H9 (cell line): ENCODE measurements at regions not wholly inside any gene's neighbourhood (a gene's known extent, or its start where the extent isn't known, plus 50 kb on each side); places are given as distances from the start of the nearest gene placed in this dataset.

Experiments
- DNase-seq: peaks from one replicate; pipeline ENCODE4 v3.0.0-alpha.2; 2017
- H2AFZ ChIP-seq: one replicate; pipeline ENCODE4 v1.6.1; 2013; ENCODE audit warnings: mild to moderate bottlenecking, low read length, control low read depth, moderate library complexity
- H2AK5ac ChIP-seq: 2 replicates; pipeline ENCODE4 v1.6.1; 2013; ENCODE audit warnings: low read length, control low read depth, mixed read lengths; ENCODE audit not compliant: insufficient read length
- H2BK120ac ChIP-seq: one replicate; pipeline ENCODE4 v1.6.1; 2013; ENCODE audit warnings: low read depth, mild to moderate bottlenecking, low read length, control low read depth, inconsistent platforms; ENCODE audit not compliant: poor library complexity, severe bottlenecking
- H2BK12ac ChIP-seq: 2 replicates; pipeline ENCODE4 v1.6.1; 2013; ENCODE audit warnings: low read length, control low read depth, mixed read lengths, low read depth; ENCODE audit not compliant: insufficient read length
- H2BK15ac ChIP-seq: 2 replicates; pipeline ENCODE4 v1.6.1; 2013; ENCODE audit warnings: low read depth, low read length, control low read depth
- H2BK20ac ChIP-seq: one replicate; pipeline ENCODE4 v1.6.1; 2013; ENCODE audit warnings: low read depth, mild to moderate bottlenecking, low read length, control low read depth, inconsistent platforms; ENCODE audit not compliant: poor library complexity, severe bottlenecking
- H2BK5ac ChIP-seq: 2 replicates; pipeline ENCODE4 v1.6.1; 2013; ENCODE audit warnings: low read length, control low read depth, mixed read lengths; ENCODE audit not compliant: insufficient read length
- H3K14ac ChIP-seq: 2 replicates; pipeline ENCODE4 v1.6.1; 2013; ENCODE audit warnings: low read length, control low read depth; ENCODE audit not compliant: insufficient read depth
- H3K18ac ChIP-seq: 2 replicates; pipeline ENCODE4 v1.6.1; 2013; ENCODE audit warnings: low read depth, mild to moderate bottlenecking, mixed read lengths, low read length, control low read depth; ENCODE audit not compliant: insufficient read length
- H3K23ac ChIP-seq: 2 replicates; pipeline ENCODE4 v1.6.1; 2013; ENCODE audit warnings: low read length, control low read depth, mixed read lengths, low read depth; ENCODE audit not compliant: insufficient read length
- H3K23me2 ChIP-seq: 2 replicates; pipeline ENCODE4 v1.6.1; 2013; ENCODE audit warnings: low read depth, mild to moderate bottlenecking, mixed read lengths, low read length, control low read depth; ENCODE audit not compliant: insufficient read length, poor library complexity, severe bottlenecking
- H3K27ac ChIP-seq: 2 replicates; pipeline ENCODE4 v1.5.1; 2013; ENCODE audit warnings: low read length, control low read depth, mixed read lengths, low read depth; ENCODE audit not compliant: insufficient read length
- H3K27me3 ChIP-seq: 2 replicates; pipeline ENCODE4 v1.6.1; 2013; ENCODE audit warnings: low read length, control low read depth, inconsistent platforms; ENCODE audit not compliant: insufficient read depth
- H3K4ac ChIP-seq: 2 replicates; pipeline ENCODE4 v1.6.1; 2013; ENCODE audit warnings: low read depth, mild to moderate bottlenecking, control low read depth, inconsistent platforms, low read length, moderate library complexity
- H3K4me1 ChIP-seq: 2 replicates; pipeline ENCODE4 v1.6.1; 2013; ENCODE audit warnings: low read length, control low read depth, inconsistent platforms; ENCODE audit not compliant: insufficient read depth
- H3K4me2 ChIP-seq: 2 replicates; pipeline ENCODE4 v1.6.1; 2013; ENCODE audit warnings: low read length, control low read depth, mixed read lengths; ENCODE audit not compliant: insufficient read length, insufficient read depth
- H3K56ac ChIP-seq: 2 replicates; pipeline ENCODE4 v1.6.1; 2013; ENCODE audit warnings: low read depth, mild to moderate bottlenecking, mixed read lengths, low read length, control low read depth; ENCODE audit not compliant: insufficient read length
- H3K79me1 ChIP-seq: 2 replicates; pipeline ENCODE4 v1.6.1; 2013; ENCODE audit warnings: low read depth, mild to moderate bottlenecking, moderate library complexity, low read length, control low read depth, inconsistent platforms; ENCODE audit not compliant: insufficient read depth, poor library complexity, severe bottlenecking
- H3K79me2 ChIP-seq: 2 replicates; pipeline ENCODE4 v1.6.1; 2013; ENCODE audit warnings: low read length, control low read depth, inconsistent platforms; ENCODE audit not compliant: insufficient read depth
- H3K9ac ChIP-seq: 2 replicates; pipeline ENCODE4 v1.6.1; 2013; ENCODE audit warnings: low read length, control low read depth, mixed read lengths; ENCODE audit not compliant: insufficient read length; ENCODE audit errors: extremely low read depth
- H3K9me3 ChIP-seq: one replicate; pipeline ENCODE4 v1.6.1; 2013; ENCODE audit warnings: low read depth, low read length, inconsistent platforms; ENCODE audit not compliant: control insufficient read depth
- H3T11ph ChIP-seq: one replicate; pipeline ENCODE4 v1.6.1; 2013; ENCODE audit warnings: mild to moderate bottlenecking, low read length, control low read depth, inconsistent platforms
- H4K20me1 ChIP-seq: one replicate; pipeline ENCODE4 v1.6.1; 2013; ENCODE audit not compliant: control insufficient read depth, insufficient read length, insufficient read depth
- H4K5ac ChIP-seq: 2 replicates; pipeline ENCODE4 v1.6.1; 2013; ENCODE audit warnings: low read depth, mild to moderate bottlenecking, mixed read lengths, low read length, control low read depth; ENCODE audit not compliant: insufficient read length
- H4K8ac ChIP-seq: replicated peaks from 2 replicates; pipeline ENCODE4 v1.6.1; 2013; ENCODE audit warnings: low read length, control low read depth, mixed read lengths, low read depth; ENCODE audit not compliant: insufficient read length
- H4K91ac ChIP-seq: 2 replicates; pipeline ENCODE4 v1.6.1; 2013; ENCODE audit warnings: low read depth, mild to moderate bottlenecking, moderate library complexity, mixed read lengths, low read length, control low read depth; ENCODE audit not compliant: insufficient read length
- H3K27ac Mint-ChIP-seq, 3 experiments: 2 replicates in 2 of 3; 3 replicates in 1 of 3; pipeline ENCODE4 v1.8.0; 2020 to 2021; ENCODE audit warnings: mixed read lengths in 3 of 3, mild to moderate bottlenecking in 1 of 3, moderate library complexity in 1 of 3
- H3K27me3 Mint-ChIP-seq: 2 replicates; pipeline ENCODE4 v1.8.0; 2021; ENCODE audit warnings: low read depth, mild to moderate bottlenecking, moderate library complexity, mixed read lengths
- H3K36me3 Mint-ChIP-seq, 3 experiments: 2 replicates in 2 of 3; 3 replicates in 1 of 3; pipeline ENCODE4 v1.8.0; 2020 to 2021; ENCODE audit warnings: low read depth in 3 of 3, mixed read lengths in 3 of 3; ENCODE audit not compliant: insufficient read depth in 1 of 3
- H3K4me1 Mint-ChIP-seq, 2 experiments: 2 replicates each; pipeline ENCODE4 v1.8.0; 2020; ENCODE audit warnings: mixed read lengths in 2 of 2
- H3K4me3 Mint-ChIP-seq, 2 experiments: 2 replicates in 1 of 2; 3 replicates in 1 of 2; pipeline ENCODE4 v1.8.0; 2020 to 2021; ENCODE audit warnings: mild to moderate bottlenecking in 2 of 2, mixed read lengths in 2 of 2, moderate library complexity in 1 of 2
- H3K9me3 Mint-ChIP-seq, 2 experiments: 2 replicates in 1 of 2; 3 replicates in 1 of 2; pipeline ENCODE4 v1.8.0; 2020; ENCODE audit warnings: mild to moderate bottlenecking in 2 of 2, mixed read lengths in 2 of 2, moderate library complexity in 1 of 2
- CTCF ChIP-seq: fragments of 200-600 bp; sonication (generic); conservative IDR thresholded peaks from 3 replicates; pipeline ENCODE4 v1.8.0; 2021; ENCODE audit warnings: antibody characterized with exemption, mild to moderate bottlenecking
- WGBS: extraction: QIAGEN DNeasy Blood & Tissue Kit; methylation state at CpG from one replicate; pipeline ENCODE4 v1.1.7; 2013; ENCODE audit warnings: missing lambda C conversion rate, low lambda C conversion rate, mixed read lengths; ENCODE audit not compliant: insufficient read length; ENCODE audit errors: extremely low coverage; 5-methylcytosine and 5-hydroxymethylcytosine counted together

GRCh38 chr20:60715172-60715571 lies 536.9 kb upstream of the CDH4 start:
- H3K27ac Mint-ChIP-seq: no peak overlapping the region
- H4K20me1 ChIP-seq: no peaks in the 10 kb centered on the region
- no peak overlapping the region for H3K56ac ChIP-seq
- no peak overlapping the region for H2BK15ac ChIP-seq
- no peaks in the 10 kb centered on the region for H3K27me3 ChIP-seq
- no peak overlapping the region for H2BK12ac ChIP-seq
- H4K5ac ChIP-seq: no peak overlapping the region
- no peak overlapping the region for H3K4me2 ChIP-seq
- no peaks in the 10 kb centered on the region for H3K27me3 Mint-ChIP-seq
- H3K9ac ChIP-seq: no peak overlapping the region
- no peaks in the 10 kb centered on the region for H3K9me3 Mint-ChIP-seq
- no CpG with 5 or more reads among the region's 9 CpGs for WGBS
- no peak overlapping the region for H2AFZ ChIP-seq
- peak; percentile 47; the same call in 2 of the 3 replicates for TF ChIP-seq CTCF
- H3K4me1 Mint-ChIP-seq: peaks cover 19 to 20% of the 10 kb centered on the region in 2 experiments
- H3K27ac ChIP-seq: no peak overlapping the region
- H4K8ac ChIP-seq: no peak overlapping the region
- H3K18ac ChIP-seq: no peak overlapping the region
- no peak overlapping the region for H3K4me3 Mint-ChIP-seq
- H3K4ac ChIP-seq: no peak overlapping the region
- H3K36me3 Mint-ChIP-seq: 0 out of 7 replicates have a peak, but pooled peaks cover 0 to 4% (median 0%) of the 10 kb centered on the region in 3 experiments
- H2BK20ac ChIP-seq: no peak overlapping the region
- no peaks in the 10 kb centered on the region for H3K79me1 ChIP-seq
- H3K23ac ChIP-seq: no peak overlapping the region
- H3K23me2 ChIP-seq: no peaks in the 10 kb centered on the region
- no peaks in the 10 kb centered on the region for H3K4me1 ChIP-seq
- H2AK5ac ChIP-seq: no peak overlapping the region
- no peaks in the 10 kb centered on the region for H3K9me3 ChIP-seq
- H3T11ph ChIP-seq: no peak overlapping the region
- no peak overlapping the region for H4K91ac ChIP-seq
- no peak overlapping the region for H3K14ac ChIP-seq
- peak; percentile 73 for DNase-seq
- no peak overlapping the region for H2BK120ac ChIP-seq
- no peaks in the 10 kb centered on the region for H3K79me2 ChIP-seq
- H2BK5ac ChIP-seq: no peak overlapping the region
